Endothelial cell (in vitro differentiated cells): ENCODE measurements at regions not wholly inside any gene's neighbourhood (a gene's known extent, or its start where the extent isn't known, plus 50 kb on each side); places are given as distances from the start of the nearest gene placed in this dataset.

Source experiments
- DNase-seq: peaks from one replicate; pipeline ENCODE4 v3.0.0; 2021; ENCODE audit warnings: low spot score
- H3K27ac Mint-ChIP-seq: one replicate; pipeline ENCODE4 v1.8.0; 2021; ENCODE audit warnings: mixed read lengths, inconsistent platforms; ENCODE audit not compliant: unreplicated experiment
- H3K27me3 Mint-ChIP-seq: one replicate; pipeline ENCODE4 v1.8.0; 2021; ENCODE audit warnings: mild to moderate bottlenecking, moderate library complexity, mixed read lengths, inconsistent platforms; ENCODE audit not compliant: unreplicated experiment
- H3K36me3 Mint-ChIP-seq: one replicate; pipeline ENCODE4 v1.8.0; 2021; ENCODE audit warnings: mild to moderate bottlenecking, low read depth, mixed read lengths, inconsistent platforms; ENCODE audit not compliant: unreplicated experiment
- H3K4me1 Mint-ChIP-seq: one replicate; pipeline ENCODE4 v1.8.0; 2021; ENCODE audit warnings: mild to moderate bottlenecking, mixed read lengths, inconsistent platforms; ENCODE audit not compliant: unreplicated experiment
- H3K4me3 Mint-ChIP-seq: one replicate; pipeline ENCODE4 v1.8.0; 2021; ENCODE audit warnings: mild to moderate bottlenecking, mixed read lengths, inconsistent platforms; ENCODE audit not compliant: unreplicated experiment
- H3K9me3 Mint-ChIP-seq: one replicate; pipeline ENCODE4 v1.8.0; 2021; ENCODE audit warnings: mixed read lengths, inconsistent platforms; ENCODE audit not compliant: unreplicated experiment
- TF ChIP-seq, protein P1 (sequence below): fragments of 200-600 bp; sonication (generic); IDR thresholded peaks from one replicate; pipeline ENCODE4 v1.5.0; 2021; ENCODE audit warnings: antibody characterized with exemption; ENCODE audit not compliant: unreplicated experiment

DNA sequence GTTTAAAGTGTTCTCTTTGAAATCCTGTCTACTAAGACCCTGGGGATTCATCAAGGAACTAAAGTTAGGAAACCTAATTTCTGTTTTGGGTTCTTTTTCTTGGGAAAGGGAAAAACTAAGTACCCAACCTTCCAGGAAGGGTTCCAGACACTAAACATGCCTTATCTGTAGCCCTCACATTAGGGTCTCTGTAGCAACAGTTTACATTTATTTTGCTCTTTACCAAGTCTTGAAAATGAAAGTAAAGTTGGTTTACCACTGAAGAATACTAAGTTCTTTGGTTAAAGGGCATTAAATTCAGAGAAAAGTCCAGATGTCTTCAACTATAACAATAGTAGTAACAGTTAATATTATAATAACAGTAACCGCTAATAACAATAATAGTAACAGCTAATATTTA is 207.5 kb upstream of the CDKN3 start:
- TF ChIP-seq, protein P1, sequence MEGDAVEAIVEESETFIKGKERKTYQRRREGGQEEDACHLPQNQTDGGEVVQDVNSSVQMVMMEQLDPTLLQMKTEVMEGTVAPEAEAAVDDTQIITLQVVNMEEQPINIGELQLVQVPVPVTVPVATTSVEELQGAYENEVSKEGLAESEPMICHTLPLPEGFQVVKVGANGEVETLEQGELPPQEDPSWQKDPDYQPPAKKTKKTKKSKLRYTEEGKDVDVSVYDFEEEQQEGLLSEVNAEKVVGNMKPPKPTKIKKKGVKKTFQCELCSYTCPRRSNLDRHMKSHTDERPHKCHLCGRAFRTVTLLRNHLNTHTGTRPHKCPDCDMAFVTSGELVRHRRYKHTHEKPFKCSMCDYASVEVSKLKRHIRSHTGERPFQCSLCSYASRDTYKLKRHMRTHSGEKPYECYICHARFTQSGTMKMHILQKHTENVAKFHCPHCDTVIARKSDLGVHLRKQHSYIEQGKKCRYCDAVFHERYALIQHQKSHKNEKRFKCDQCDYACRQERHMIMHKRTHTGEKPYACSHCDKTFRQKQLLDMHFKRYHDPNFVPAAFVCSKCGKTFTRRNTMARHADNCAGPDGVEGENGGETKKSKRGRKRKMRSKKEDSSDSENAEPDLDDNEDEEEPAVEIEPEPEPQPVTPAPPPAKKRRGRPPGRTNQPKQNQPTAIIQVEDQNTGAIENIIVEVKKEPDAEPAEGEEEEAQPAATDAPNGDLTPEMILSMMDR: no peak
- H3K4me3 Mint-ChIP-seq: no peak overlapping the region
- H3K27me3 Mint-ChIP-seq: peaks cover 4% of the 10 kb centered on the region
- H3K27ac Mint-ChIP-seq: no peak overlapping the region
- no peaks in the 10 kb centered on the region for H3K36me3 Mint-ChIP-seq
- H3K9me3 Mint-ChIP-seq: no peaks in the 10 kb centered on the region
- H3K4me1 Mint-ChIP-seq: peaks cover 11% of the 10 kb centered on the region
- no peak for DNase-seq

DNA sequence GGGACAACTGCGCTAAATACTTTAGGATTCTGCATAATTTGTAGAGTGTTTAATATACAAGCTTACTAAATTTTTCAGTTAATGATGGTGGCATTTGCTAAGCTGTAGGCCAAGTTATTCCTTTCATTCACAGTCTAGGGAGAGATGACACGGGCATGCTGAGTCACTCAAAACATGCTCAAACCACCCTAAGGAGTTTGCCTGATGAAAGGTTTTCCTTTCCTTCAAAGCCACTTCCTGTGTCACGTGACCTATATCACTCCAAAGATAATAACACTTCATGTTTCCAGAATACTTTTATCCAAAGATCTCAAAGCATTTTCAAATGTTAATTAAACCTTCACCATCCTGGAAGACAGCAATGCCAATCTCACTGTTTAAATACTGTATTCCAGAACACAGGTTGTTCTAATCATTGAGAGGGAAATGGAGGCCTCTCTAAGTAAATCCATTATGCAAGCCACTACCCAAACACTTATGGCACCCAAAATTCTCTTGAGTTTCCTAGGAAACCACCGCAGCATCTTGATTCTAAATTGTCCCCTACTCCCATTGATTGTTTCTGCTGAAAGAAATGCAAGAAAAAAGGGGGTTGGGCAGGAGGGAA is 207.0 kb upstream of the CDKN3 start:
- DNase-seq: no peak
- H3K9me3 Mint-ChIP-seq: no peaks in the 10 kb centered on the region
- TF ChIP-seq, protein P1: no peak
- no peak overlapping the region for H3K27ac Mint-ChIP-seq
- H3K36me3 Mint-ChIP-seq: no peaks in the 10 kb centered on the region
- no peak overlapping the region for H3K4me3 Mint-ChIP-seq
- H3K27me3 Mint-ChIP-seq: peaks cover 4% of the 10 kb centered on the region
- peaks cover 11% of the 10 kb centered on the region for H3K4me1 Mint-ChIP-seq

DNA sequence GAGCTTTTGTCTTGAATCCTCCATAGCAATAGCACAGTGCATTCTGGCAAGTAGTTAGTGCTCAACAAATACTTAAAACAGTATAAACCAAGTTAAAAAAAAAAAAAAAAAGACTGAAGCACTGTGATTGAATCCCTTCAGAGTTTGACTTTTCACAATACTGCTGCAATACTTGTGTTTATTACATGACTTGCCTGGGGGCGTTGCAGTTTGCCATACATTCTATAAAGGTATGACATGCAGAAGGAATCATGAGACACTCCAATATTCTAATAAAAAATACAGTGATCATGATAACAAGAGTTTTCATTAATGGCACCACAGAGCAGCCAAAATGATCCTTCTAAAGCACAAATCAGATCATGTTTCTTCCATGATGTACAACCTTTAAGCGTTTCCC is 205.0 kb upstream of the CDKN3 start:
- Mint-ChIP-seq H3K4me3 (no peak overlapping the region), H3K36me3 (no peaks in the 10 kb centered on the region), H3K27me3 (peaks cover 4% of the 10 kb centered on the region), H3K27ac (no peak overlapping the region), H3K9me3 (no peaks in the 10 kb centered on the region), H3K4me1 (peaks cover 6% of the 10 kb centered on the region)
- no peak for DNase-seq
- TF ChIP-seq, protein P1: no peak

GRCh38 chr14:54192610-54193009 is 204.2 kb upstream of the CDKN3 start:
- TF ChIP-seq, protein P1: no peak
- Mint-ChIP-seq H3K4me3 (no peak overlapping the region), H3K9me3 (peaks cover 5% of the 10 kb centered on the region), H3K36me3 (no peaks in the 10 kb centered on the region), H3K4me1 (peaks cover 6% of the 10 kb centered on the region), H3K27me3 (peaks cover 4% of the 10 kb centered on the region), H3K27ac (no peak overlapping the region)
- DNase-seq: no peak

GRCh38 chr14:54193871-54194270 is 202.9 kb upstream of the CDKN3 start:
- Mint-ChIP-seq H3K4me1 (peaks cover 6% of the 10 kb centered on the region), H3K36me3 (no peaks in the 10 kb centered on the region), H3K27ac (no peak overlapping the region), H3K27me3 (peaks cover 4% of the 10 kb centered on the region), H3K4me3 (no peak overlapping the region), H3K9me3 (peaks cover 5% of the 10 kb centered on the region)
- no peak for DNase-seq
- TF ChIP-seq, protein P1: no peak
